ENCODE measurements at regions not wholly inside any gene's neighbourhood (a gene's known extent, or its start where the extent isn't known, plus 50 kb on each side); places are given as distances from the start of the nearest gene placed in this dataset.

- H3K4me3 ChIP-seq (ENCODE audit: control insufficient read depth in 1 of 2, extremely low read depth in 1 of 2, low read length in 1 of 2), result no peak overlapping the region
- Mint-ChIP-seq H3K9me3 (no peaks in the 10 kb centered on the region), H3K36me3 (no peaks in the 10 kb centered on the region), H3K27me3 (peaks cover 21 to 26% of the 10 kb centered on the region in 2 donors), H3K27ac (no peak overlapping the region), H3K4me1 (no peaks in the 10 kb centered on the region), H3K4me3 (no peak overlapping the region)
- ATAC-seq (replicated peaks in 1 of 4) (no peak), DNase-seq (no peak)
- no peaks in the 10 kb centered on the region for H3K9me3 ChIP-seq
- ChIA-PET POLR2A (no interaction called here), CTCF (no interaction called here)
- whole genome bisulfite sequencing (ENCODE audit: insufficient coverage), result no CpG with 5 or more reads among the region's 7 CpGs
- no peaks in the 10 kb centered on the region for H3K36me3 ChIP-seq (ENCODE audit: control insufficient read depth in 2 of 2, extremely low read depth in 1 of 2, insufficient read depth in 1 of 2, low read length in 1 of 2)
- H3K27me3 ChIP-seq (replicated peaks in 1 of 2; ENCODE audit: control insufficient read depth in 2 of 2, extremely low read depth in 1 of 2, insufficient read depth in 2 of 2, low read length in 1 of 2), result peaks cover 0 to 5% of the 10 kb centered on the region in 2 experiments
- H3K4me1 ChIP-seq (ENCODE audit: control insufficient read depth in 1 of 2, extremely low read depth in 1 of 2, insufficient read depth in 2 of 2, low read length in 2 of 2), result no peaks in the 10 kb centered on the region
- H3K27ac ChIP-seq (ENCODE audit: low read length), result no peak overlapping the region
Measured at GRCh38 chr3:124519591-124520194, 210.6 kb upstream of the UMPS start.

DNA sequence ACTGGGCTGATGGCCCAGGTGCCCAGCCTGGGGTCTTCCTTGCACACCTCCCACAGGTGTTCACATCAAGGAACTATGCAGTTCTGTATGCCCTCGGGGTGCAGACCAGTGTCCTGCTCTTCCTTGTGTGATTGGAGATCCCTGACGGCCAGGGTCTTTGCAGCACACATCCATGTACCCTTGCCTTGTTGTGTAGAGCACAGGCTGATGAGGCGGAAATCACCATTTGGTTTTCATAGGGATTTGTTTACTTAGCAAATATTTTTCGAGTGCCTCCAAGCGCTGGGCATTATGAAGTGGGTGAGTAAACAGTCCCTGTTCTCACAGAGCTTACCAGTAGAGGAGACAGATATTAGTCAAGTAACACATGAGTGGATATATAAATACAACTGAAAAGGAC lies 209.3 kb upstream of the UMPS start:
- Mint-ChIP-seq H3K9me3 (no peaks in the 10 kb centered on the region), H3K36me3 (no peaks in the 10 kb centered on the region), H3K4me3 (no peak overlapping the region), H3K27me3 (peaks cover 21 to 26% of the 10 kb centered on the region in 2 donors), H3K27ac (no peak overlapping the region), H3K4me1 (no peaks in the 10 kb centered on the region)
- ATAC-seq (replicated peaks in 1 of 4), result no peak
- Histone ChIP-seq H3K4me3 (ENCODE audit: control insufficient read depth in 1 of 2, extremely low read depth in 1 of 2, low read length in 1 of 2) (no peak overlapping the region), H3K36me3 (ENCODE audit: control insufficient read depth in 2 of 2, extremely low read depth in 1 of 2, insufficient read depth in 1 of 2, low read length in 1 of 2) (no peaks in the 10 kb centered on the region), H3K9me3 (no peaks in the 10 kb centered on the region), H3K4me1 (ENCODE audit: control insufficient read depth in 1 of 2, extremely low read depth in 1 of 2, insufficient read depth in 2 of 2, low read length in 2 of 2) (no peaks in the 10 kb centered on the region), H3K27ac (ENCODE audit: low read length) (no peak overlapping the region), H3K27me3 (replicated peaks in 1 of 2; ENCODE audit: control insufficient read depth in 2 of 2, extremely low read depth in 1 of 2, insufficient read depth in 2 of 2, low read length in 1 of 2) (peaks cover 0 to 5% of the 10 kb centered on the region in 2 experiments)
- CTCF ChIA-PET, result no interaction called here
- POLR2A ChIA-PET, result no interaction called here
- whole genome bisulfite sequencing (ENCODE audit: insufficient coverage), result 88% methylated on average over 2 of the region's 5 CpGs
- no peak for DNase-seq

GRCh38 chr3:124522082-124522625 lies 208.1 kb upstream of the UMPS start:
- H3K4me3 ChIP-seq (ENCODE audit: control insufficient read depth in 1 of 2, extremely low read depth in 1 of 2, low read length in 1 of 2), result no peak overlapping the region
- ATAC-seq (replicated peaks in 1 of 4) (no peak), DNase-seq (no peak)
- no peaks in the 10 kb centered on the region for H3K4me1 Mint-ChIP-seq
- H3K36me3 ChIP-seq (ENCODE audit: control insufficient read depth in 2 of 2, extremely low read depth in 1 of 2, insufficient read depth in 1 of 2, low read length in 1 of 2), result no peaks in the 10 kb centered on the region
- no peak overlapping the region for H3K27ac ChIP-seq (ENCODE audit: low read length)
- H3K9me3 ChIP-seq, result no peaks in the 10 kb centered on the region
- WGBS (ENCODE audit: insufficient coverage), result no CpG with 5 or more reads among the region's 1 CpG
- no peaks in the 10 kb centered on the region for H3K36me3 Mint-ChIP-seq
- CTCF ChIA-PET, result interaction anchor here in 1 of 2 donors (1.3 kb wide), 1 partner anchor 28 kb away, joined by 4 read pairs; no protein-coding TSS in a partner anchor
- H3K27me3 Mint-ChIP-seq, result peaks cover 23% of the 10 kb centered on the region in 2 donors
- H3K9me3 Mint-ChIP-seq, result no peaks in the 10 kb centered on the region
- no peak overlapping the region for H3K27ac Mint-ChIP-seq
- no peak overlapping the region for H3K4me3 Mint-ChIP-seq
- peaks cover 0 to 5% of the 10 kb centered on the region in 2 experiments for H3K27me3 ChIP-seq (replicated peaks in 1 of 2; ENCODE audit: control insufficient read depth in 2 of 2, extremely low read depth in 1 of 2, insufficient read depth in 2 of 2, low read length in 1 of 2)
- POLR2A ChIA-PET, result no interaction called here
- no peaks in the 10 kb centered on the region for H3K4me1 ChIP-seq (ENCODE audit: control insufficient read depth in 1 of 2, extremely low read depth in 1 of 2, insufficient read depth in 2 of 2, low read length in 2 of 2)

- no peak overlapping the region for H3K27ac ChIP-seq (ENCODE audit: low read length)
- H3K4me3 Mint-ChIP-seq, result no peak overlapping the region
- H3K4me1 Mint-ChIP-seq, result no peaks in the 10 kb centered on the region
- no CpG with 5 or more reads among the region's 1 CpG for WGBS (ENCODE audit: insufficient coverage)
- no peaks in the 10 kb centered on the region for H3K36me3 Mint-ChIP-seq
- DNase-seq (no peak), ATAC-seq (replicated peaks in 1 of 4) (no peak)
- CTCF ChIA-PET, result no interaction called here
- H3K4me1 ChIP-seq (ENCODE audit: control insufficient read depth in 1 of 2, extremely low read depth in 1 of 2, insufficient read depth in 2 of 2, low read length in 2 of 2), result no peaks in the 10 kb centered on the region
- H3K36me3 ChIP-seq (ENCODE audit: control insufficient read depth in 2 of 2, extremely low read depth in 1 of 2, insufficient read depth in 1 of 2, low read length in 1 of 2), result no peaks in the 10 kb centered on the region
- peaks cover 15 to 22% of the 10 kb centered on the region in 2 donors for H3K27me3 Mint-ChIP-seq
- H3K27ac Mint-ChIP-seq, result no peak overlapping the region
- no peaks in the 10 kb centered on the region for H3K9me3 Mint-ChIP-seq
- no peaks in the 10 kb centered on the region for H3K9me3 ChIP-seq
- H3K4me3 ChIP-seq (ENCODE audit: control insufficient read depth in 1 of 2, extremely low read depth in 1 of 2, low read length in 1 of 2), result no peak overlapping the region
- H3K27me3 ChIP-seq (replicated peaks in 1 of 2; ENCODE audit: control insufficient read depth in 2 of 2, extremely low read depth in 1 of 2, insufficient read depth in 2 of 2, low read length in 1 of 2), result no peaks in the 10 kb centered on the region
- POLR2A ChIA-PET, result no interaction called here
Measured at GRCh38 chr3:124526601-124527000, 203.7 kb upstream of the UMPS start.

DNA sequence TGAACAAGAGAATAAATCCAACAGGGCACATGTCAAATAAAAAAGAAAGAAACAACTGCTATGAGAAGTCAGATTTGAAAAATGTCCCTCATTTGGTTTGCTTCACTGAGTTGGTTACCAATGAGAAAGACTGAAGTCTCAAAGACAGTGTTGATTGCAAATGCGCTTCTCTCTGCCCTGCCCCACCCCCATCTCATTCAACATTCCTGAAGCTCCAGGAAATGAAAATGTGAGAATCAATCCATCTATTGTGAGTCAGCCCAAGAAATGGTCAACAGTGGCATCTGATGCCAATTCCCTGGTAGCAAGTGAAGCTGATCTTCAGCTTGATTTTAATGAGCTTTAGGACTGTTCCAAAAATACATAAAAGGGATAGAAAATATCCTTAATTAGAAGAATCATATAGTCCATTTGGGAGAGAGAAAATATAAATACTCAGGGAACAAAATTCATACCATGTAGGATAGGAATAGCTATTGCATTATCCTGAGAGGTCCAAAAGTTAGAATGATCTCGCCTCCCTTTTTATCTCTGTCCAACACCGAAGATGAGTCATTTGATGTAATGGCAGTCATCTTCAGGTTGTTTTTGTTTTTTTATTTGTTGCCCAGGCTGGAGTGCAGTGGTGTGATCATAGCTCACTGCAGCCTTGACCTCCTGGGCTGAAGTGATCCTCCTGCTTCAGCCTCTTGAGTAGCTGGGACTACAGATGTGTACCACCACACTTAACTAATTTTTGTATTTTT lies 200.3 kb upstream of the UMPS start:
- no peak overlapping the region for H3K4me3 Mint-ChIP-seq
- CTCF ChIA-PET, result interaction anchor here in 1 of 2 donors (0.7 kb wide), 1 partner anchor 250 kb away, joined by 3 read pairs; no protein-coding TSS in a partner anchor
- Histone ChIP-seq H3K9me3 (no peaks in the 10 kb centered on the region), H3K27ac (ENCODE audit: low read length) (no peak overlapping the region), H3K36me3 (ENCODE audit: control insufficient read depth in 2 of 2, extremely low read depth in 1 of 2, insufficient read depth in 1 of 2, low read length in 1 of 2) (no peaks in the 10 kb centered on the region), H3K4me1 (ENCODE audit: control insufficient read depth in 1 of 2, extremely low read depth in 1 of 2, insufficient read depth in 2 of 2, low read length in 2 of 2) (no peaks in the 10 kb centered on the region), H3K4me3 (ENCODE audit: control insufficient read depth in 1 of 2, extremely low read depth in 1 of 2, low read length in 1 of 2) (no peak overlapping the region), H3K27me3 (replicated peaks in 1 of 2; ENCODE audit: control insufficient read depth in 2 of 2, extremely low read depth in 1 of 2, insufficient read depth in 2 of 2, low read length in 1 of 2) (peaks cover 2 to 4% of the 10 kb centered on the region in 2 experiments)
- no peaks in the 10 kb centered on the region for H3K36me3 Mint-ChIP-seq
- WGBS (ENCODE audit: insufficient coverage), result no CpG with 5 or more reads among the region's 3 CpGs
- peaks cover 19 to 29% of the 10 kb centered on the region in 2 donors for H3K27me3 Mint-ChIP-seq
- H3K9me3 Mint-ChIP-seq, result no peaks in the 10 kb centered on the region
- H3K27ac Mint-ChIP-seq, result no peak overlapping the region
- H3K4me1 Mint-ChIP-seq, result no peaks in the 10 kb centered on the region
- ATAC-seq (replicated peaks in 1 of 4), result no peak
- no peak for DNase-seq
- POLR2A ChIA-PET, result no interaction called here

GRCh38 chr3:124530916-124531315 lies 199.3 kb upstream of the UMPS start:
- ChIA-PET CTCF (no interaction called here), POLR2A (no interaction called here)
- H3K4me1 Mint-ChIP-seq, result no peaks in the 10 kb centered on the region
- H3K36me3 Mint-ChIP-seq, result no peaks in the 10 kb centered on the region
- no peak overlapping the region for H3K27ac Mint-ChIP-seq
- H3K4me1 ChIP-seq (ENCODE audit: control insufficient read depth in 1 of 2, extremely low read depth in 1 of 2, insufficient read depth in 2 of 2, low read length in 2 of 2), result no peaks in the 10 kb centered on the region
- ATAC-seq (replicated peaks in 1 of 4) (no peak), DNase-seq (no peak)
- no peak overlapping the region for H3K4me3 ChIP-seq (ENCODE audit: control insufficient read depth in 1 of 2, extremely low read depth in 1 of 2, low read length in 1 of 2)
- H3K27ac ChIP-seq (ENCODE audit: low read length), result no peak overlapping the region
- no peaks in the 10 kb centered on the region for H3K9me3 ChIP-seq
- H3K4me3 Mint-ChIP-seq, result no peak overlapping the region
- peaks cover 4% of the 10 kb centered on the region in 2 experiments for H3K27me3 ChIP-seq (replicated peaks in 1 of 2; ENCODE audit: control insufficient read depth in 2 of 2, extremely low read depth in 1 of 2, insufficient read depth in 2 of 2, low read length in 1 of 2)
- no peaks in the 10 kb centered on the region for H3K36me3 ChIP-seq (ENCODE audit: control insufficient read depth in 2 of 2, extremely low read depth in 1 of 2, insufficient read depth in 1 of 2, low read length in 1 of 2)
- peaks cover 19 to 29% of the 10 kb centered on the region in 2 donors for H3K27me3 Mint-ChIP-seq
- H3K9me3 Mint-ChIP-seq, result no peaks in the 10 kb centered on the region

Data from T-cell (primary cell).